Stomach (tissue), 4 donors: ENCODE measurements at regions not wholly inside any gene's neighbourhood (a gene's known extent, or its start where the extent isn't known, plus 50 kb on each side); places are given as distances from the start of the nearest gene placed in this dataset.

Experiments used
- EP300 ChIP-seq: sonication (generic); formaldehyde crosslinking; IDR thresholded peaks from one replicate; pipeline ENCODE4 v1.6.1; 2017; ENCODE audit warnings: antibody characterized with exemption
- POLR2A ChIP-seq, 4 donors: fragments of 450-650 bp; IDR thresholded peaks; one replicate each; pipeline ENCODE4 v1.6.1; 2016; ENCODE audit warnings: antibody characterized with exemption in 4 of 4, control low read depth in 2 of 4, mild to moderate bottlenecking in 1 of 4, moderate library complexity in 1 of 4
- POLR2AphosphoS5 ChIP-seq, 3 donors: sonication (generic); formaldehyde crosslinking; IDR thresholded peaks; one replicate each; pipeline ENCODE4 v1.6.1; 2016; ENCODE audit warnings: antibody characterized with exemption in 3 of 3
- TF ChIP-seq, protein P1 (sequence below), 7 experiments: fragments of 450-650 bp in 4 of 7; fragments of 200-600 bp in 3 of 7; sonication (generic) in 3 of 7; IDR thresholded peaks; one replicate each; pipeline ENCODE4 v1.5.1; 2016 to 2019; ENCODE audit warnings: antibody characterized with exemption in 7 of 7, control low read depth in 2 of 7, mild to moderate bottlenecking in 1 of 7

DNA sequence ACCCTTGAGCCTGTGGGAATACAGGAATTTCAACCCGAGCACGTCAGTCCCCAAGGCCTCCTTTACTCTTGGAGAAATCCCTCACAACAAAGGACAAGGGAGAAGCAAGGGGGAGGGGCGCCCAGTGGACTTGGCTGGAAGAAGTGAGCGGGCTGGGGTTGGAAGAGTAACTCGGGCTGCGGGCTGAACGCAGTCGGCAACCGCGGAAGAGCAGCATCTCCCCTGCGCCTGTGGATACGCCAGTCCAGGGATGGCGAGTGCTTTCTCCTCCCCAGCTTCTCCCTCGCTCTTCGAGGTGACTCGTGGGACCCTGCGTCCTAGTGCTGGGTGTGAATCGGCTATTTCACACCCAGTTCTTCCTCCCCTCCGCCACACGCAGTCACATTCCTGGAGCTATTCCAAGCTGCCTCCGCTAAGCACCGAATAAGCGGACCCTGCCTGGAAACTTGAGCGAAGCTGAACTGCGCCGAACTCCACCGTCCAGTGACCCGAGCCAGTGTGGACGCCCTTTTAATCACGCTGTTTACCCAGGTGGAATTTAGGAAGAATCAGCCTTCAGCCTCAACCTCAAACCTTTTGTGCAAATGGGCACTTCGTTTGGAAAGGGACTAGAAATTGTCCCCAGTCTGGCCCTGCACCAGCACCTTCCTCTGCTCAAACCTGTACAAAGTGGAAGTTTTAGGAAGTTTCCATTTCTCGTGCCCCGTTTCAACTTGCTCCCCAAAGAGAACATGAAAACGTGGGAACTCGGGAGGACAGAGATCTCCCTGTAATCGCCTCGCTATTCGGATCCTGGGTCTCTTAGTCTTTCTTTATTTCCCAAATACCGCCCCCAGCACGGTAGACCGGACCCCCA is 64.3 kb upstream of the WDR17 start:
- TF ChIP-seq, protein P1, sequence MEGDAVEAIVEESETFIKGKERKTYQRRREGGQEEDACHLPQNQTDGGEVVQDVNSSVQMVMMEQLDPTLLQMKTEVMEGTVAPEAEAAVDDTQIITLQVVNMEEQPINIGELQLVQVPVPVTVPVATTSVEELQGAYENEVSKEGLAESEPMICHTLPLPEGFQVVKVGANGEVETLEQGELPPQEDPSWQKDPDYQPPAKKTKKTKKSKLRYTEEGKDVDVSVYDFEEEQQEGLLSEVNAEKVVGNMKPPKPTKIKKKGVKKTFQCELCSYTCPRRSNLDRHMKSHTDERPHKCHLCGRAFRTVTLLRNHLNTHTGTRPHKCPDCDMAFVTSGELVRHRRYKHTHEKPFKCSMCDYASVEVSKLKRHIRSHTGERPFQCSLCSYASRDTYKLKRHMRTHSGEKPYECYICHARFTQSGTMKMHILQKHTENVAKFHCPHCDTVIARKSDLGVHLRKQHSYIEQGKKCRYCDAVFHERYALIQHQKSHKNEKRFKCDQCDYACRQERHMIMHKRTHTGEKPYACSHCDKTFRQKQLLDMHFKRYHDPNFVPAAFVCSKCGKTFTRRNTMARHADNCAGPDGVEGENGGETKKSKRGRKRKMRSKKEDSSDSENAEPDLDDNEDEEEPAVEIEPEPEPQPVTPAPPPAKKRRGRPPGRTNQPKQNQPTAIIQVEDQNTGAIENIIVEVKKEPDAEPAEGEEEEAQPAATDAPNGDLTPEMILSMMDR (IDR thresholded peaks at IDR 0.05), result no peak
- TF ChIP-seq POLR2A (IDR thresholded peaks at IDR 0.05), result no peak
- TF ChIP-seq EP300, result no peak
- TF ChIP-seq POLR2AphosphoS5 (IDR thresholded peaks at IDR 0.05), result no peak
